ENCODE measurements at regions not wholly inside any gene's neighbourhood (a gene's known extent, or its start where the extent isn't known, plus 50 kb on each side); places are given as distances from the start of the nearest gene placed in this dataset.
A peak's percentile ranks its signal among the peaks of the same experiment; 100 is the strongest.

- H3K4me1 ChIP-seq (ENCODE audit: control insufficient read depth, insufficient read depth, low read length): no peaks in the 10 kb centered on the region
- no peak overlapping the region for H3K27ac ChIP-seq (ENCODE audit: low read depth, low read length)
- H3K9ac ChIP-seq (ENCODE audit: low read depth, low read length): no peak overlapping the region
- H3K9me3 ChIP-seq (ENCODE audit: control insufficient read depth, insufficient read depth, low read length): peaks cover 32% of the 10 kb centered on the region
- no peaks in the 10 kb centered on the region for H3K36me3 ChIP-seq (ENCODE audit: control insufficient read depth, insufficient read depth, low read length)
- H3K27me3 ChIP-seq (ENCODE audit: control insufficient read depth, insufficient read depth, low read length): no peaks in the 10 kb centered on the region
- H3K4me3 ChIP-seq (ENCODE audit: low read depth, low read length): no peak overlapping the region
Measured at GRCh38 chr6:49370518-49370917, 92.5 kb downstream of the MMUT start.

GRCh38 chr6:49366539-49366938 is 96.5 kb downstream of the MMUT start:
- Histone ChIP-seq H3K36me3 (ENCODE audit: control insufficient read depth, insufficient read depth, low read length) (no peaks in the 10 kb centered on the region), H3K4me1 (ENCODE audit: control insufficient read depth, insufficient read depth, low read length) (no peaks in the 10 kb centered on the region), H3K9me3 (ENCODE audit: control insufficient read depth, insufficient read depth, low read length) (peaks cover 48% of the 10 kb centered on the region), H3K9ac (ENCODE audit: low read depth, low read length) (no peak overlapping the region), H3K27ac (ENCODE audit: low read depth, low read length) (no peak overlapping the region), H3K4me3 (ENCODE audit: low read depth, low read length) (no peak overlapping the region), H3K27me3 (ENCODE audit: control insufficient read depth, insufficient read depth, low read length) (no peaks in the 10 kb centered on the region)

- no peaks in the 10 kb centered on the region for H3K9me3 ChIP-seq (ENCODE audit: control insufficient read depth, insufficient read depth, low read length)
- no peak overlapping the region for H3K4me3 ChIP-seq (ENCODE audit: low read depth, low read length)
- H3K9ac ChIP-seq (ENCODE audit: low read depth, low read length): no peak overlapping the region
- no peaks in the 10 kb centered on the region for H3K36me3 ChIP-seq (ENCODE audit: control insufficient read depth, insufficient read depth, low read length)
- H3K27ac ChIP-seq (ENCODE audit: low read depth, low read length): no peak overlapping the region
- no peaks in the 10 kb centered on the region for H3K27me3 ChIP-seq (ENCODE audit: control insufficient read depth, insufficient read depth, low read length)
- no peaks in the 10 kb centered on the region for H3K4me1 ChIP-seq (ENCODE audit: control insufficient read depth, insufficient read depth, low read length)
Measured at GRCh38 chr6:49348561-49348960, 114.5 kb downstream of the MMUT start.

- H3K4me1 ChIP-seq (ENCODE audit: control insufficient read depth, insufficient read depth, low read length): peaks cover 22% of the 10 kb centered on the region
- no peak overlapping the region for H3K4me3 ChIP-seq (ENCODE audit: low read depth, low read length)
- H3K9me3 ChIP-seq (ENCODE audit: control insufficient read depth, insufficient read depth, low read length): peaks cover 18% of the 10 kb centered on the region
- H3K36me3 ChIP-seq (ENCODE audit: control insufficient read depth, insufficient read depth, low read length): no peaks in the 10 kb centered on the region; the same call in 1 of the 2 replicates
- no peak overlapping the region for H3K9ac ChIP-seq (ENCODE audit: low read depth, low read length)
- no peaks in the 10 kb centered on the region for H3K27me3 ChIP-seq (ENCODE audit: control insufficient read depth, insufficient read depth, low read length)
- peak overlapping the region; percentile 93 for H3K27ac ChIP-seq (ENCODE audit: low read depth, low read length)
Measured at GRCh38 chr6:49342410-49342809, 120.6 kb downstream of the MMUT start.

GRCh38 chr6:49341869-49342268 is 121.2 kb downstream of the MMUT start:
- H3K4me1 ChIP-seq (ENCODE audit: control insufficient read depth, insufficient read depth, low read length): peaks cover 22% of the 10 kb centered on the region
- peak overlapping the region; percentile 93 for H3K27ac ChIP-seq (ENCODE audit: low read depth, low read length)
- H3K9me3 ChIP-seq (ENCODE audit: control insufficient read depth, insufficient read depth, low read length): peaks cover 23% of the 10 kb centered on the region
- no peaks in the 10 kb centered on the region; the same call in 1 of the 2 replicates for H3K36me3 ChIP-seq (ENCODE audit: control insufficient read depth, insufficient read depth, low read length)
- H3K27me3 ChIP-seq (ENCODE audit: control insufficient read depth, insufficient read depth, low read length): no peaks in the 10 kb centered on the region
- H3K9ac ChIP-seq (ENCODE audit: low read depth, low read length): peak overlapping the region; percentile 40; the same call in 1 of the 2 replicates
- no peak overlapping the region for H3K4me3 ChIP-seq (ENCODE audit: low read depth, low read length)

- Histone ChIP-seq H3K9me3 (ENCODE audit: control insufficient read depth, insufficient read depth, low read length) (peaks cover 33% of the 10 kb centered on the region), H3K9ac (ENCODE audit: low read depth, low read length) (no peak overlapping the region), H3K4me3 (ENCODE audit: low read depth, low read length) (no peak overlapping the region; the same call in 1 of the 2 replicates), H3K4me1 (ENCODE audit: control insufficient read depth, insufficient read depth, low read length) (peaks cover 22% of the 10 kb centered on the region), H3K36me3 (ENCODE audit: control insufficient read depth, insufficient read depth, low read length) (no peaks in the 10 kb centered on the region; the same call in 1 of the 2 replicates), H3K27me3 (ENCODE audit: control insufficient read depth, insufficient read depth, low read length) (no peaks in the 10 kb centered on the region), H3K27ac (ENCODE audit: low read depth, low read length) (no peak overlapping the region)
Measured at GRCh38 chr6:49339096-49339495, 124.0 kb downstream of the MMUT start.

- peaks cover 33% of the 10 kb centered on the region for H3K9me3 ChIP-seq (ENCODE audit: control insufficient read depth, insufficient read depth, low read length)
- H3K27me3 ChIP-seq (ENCODE audit: control insufficient read depth, insufficient read depth, low read length): no peaks in the 10 kb centered on the region
- H3K36me3 ChIP-seq (ENCODE audit: control insufficient read depth, insufficient read depth, low read length): no peaks in the 10 kb centered on the region; the same call in 1 of the 2 replicates
- H3K9ac ChIP-seq (ENCODE audit: low read depth, low read length): no peak overlapping the region
- no peak overlapping the region for H3K27ac ChIP-seq (ENCODE audit: low read depth, low read length)
- H3K4me3 ChIP-seq (ENCODE audit: low read depth, low read length): no peak overlapping the region
- peaks cover 26% of the 10 kb centered on the region for H3K4me1 ChIP-seq (ENCODE audit: control insufficient read depth, insufficient read depth, low read length)
Measured at GRCh38 chr6:49336514-49337131, 126.4 kb downstream of the MMUT start.

GRCh38 chr6:49333345-49334125 is 129.5 kb downstream of the MMUT start:
- H3K27me3 ChIP-seq (ENCODE audit: control insufficient read depth, insufficient read depth, low read length): no peaks in the 10 kb centered on the region
- H3K4me3 ChIP-seq (ENCODE audit: low read depth, low read length): no peak overlapping the region
- no peaks in the 10 kb centered on the region; the same call in 1 of the 2 replicates for H3K36me3 ChIP-seq (ENCODE audit: control insufficient read depth, insufficient read depth, low read length)
- no peak overlapping the region for H3K9ac ChIP-seq (ENCODE audit: low read depth, low read length)
- H3K27ac ChIP-seq (ENCODE audit: low read depth, low read length): no peak overlapping the region
- H3K4me1 ChIP-seq (ENCODE audit: control insufficient read depth, insufficient read depth, low read length): peaks cover 17% of the 10 kb centered on the region
- H3K9me3 ChIP-seq (ENCODE audit: control insufficient read depth, insufficient read depth, low read length): peaks cover 22% of the 10 kb centered on the region

GRCh38 chr6:49332781-49333180 is 130.3 kb downstream of the MMUT start:
- Histone ChIP-seq H3K4me3 (ENCODE audit: low read depth, low read length) (no peak overlapping the region), H3K27me3 (ENCODE audit: control insufficient read depth, insufficient read depth, low read length) (no peaks in the 10 kb centered on the region), H3K27ac (ENCODE audit: low read depth, low read length) (no peak overlapping the region), H3K36me3 (ENCODE audit: control insufficient read depth, insufficient read depth, low read length) (no peaks in the 10 kb centered on the region), H3K4me1 (ENCODE audit: control insufficient read depth, insufficient read depth, low read length) (peaks cover 17% of the 10 kb centered on the region), H3K9me3 (ENCODE audit: control insufficient read depth, insufficient read depth, low read length) (peaks cover 16% of the 10 kb centered on the region; the same call in 1 of the 2 replicates), H3K9ac (ENCODE audit: low read depth, low read length) (no peak overlapping the region)

- Histone ChIP-seq H3K27me3 (ENCODE audit: control insufficient read depth, insufficient read depth, low read length) (no peaks in the 10 kb centered on the region), H3K36me3 (ENCODE audit: control insufficient read depth, insufficient read depth, low read length) (no peaks in the 10 kb centered on the region), H3K4me3 (ENCODE audit: low read depth, low read length) (no peak overlapping the region), H3K9ac (ENCODE audit: low read depth, low read length) (no peak overlapping the region), H3K4me1 (ENCODE audit: control insufficient read depth, insufficient read depth, low read length) (peaks cover 17% of the 10 kb centered on the region), H3K9me3 (ENCODE audit: control insufficient read depth, insufficient read depth, low read length) (no peaks in the 10 kb centered on the region), H3K27ac (ENCODE audit: low read depth, low read length) (no peak overlapping the region)
Measured at GRCh38 chr6:49329186-49329585, 133.9 kb downstream of the MMUT start.

- Histone ChIP-seq H3K4me1 (ENCODE audit: control insufficient read depth, insufficient read depth, low read length) (peaks cover 13% of the 10 kb centered on the region), H3K27ac (ENCODE audit: low read depth, low read length) (no peak overlapping the region), H3K9ac (ENCODE audit: low read depth, low read length) (no peak overlapping the region), H3K36me3 (ENCODE audit: control insufficient read depth, insufficient read depth, low read length) (no peaks in the 10 kb centered on the region), H3K4me3 (ENCODE audit: low read depth, low read length) (no peak overlapping the region), H3K9me3 (ENCODE audit: control insufficient read depth, insufficient read depth, low read length) (no peaks in the 10 kb centered on the region), H3K27me3 (ENCODE audit: control insufficient read depth, insufficient read depth, low read length) (no peaks in the 10 kb centered on the region)
Measured at GRCh38 chr6:49328051-49328744, 134.9 kb downstream of the MMUT start.

Measured in HUES48 (cell line).